Fibroblast of upper back skin (primary cell): ENCODE measurements at regions not wholly inside any gene's neighbourhood (a gene's known extent, or its start where the extent isn't known, plus 50 kb on each side); places are given as distances from the start of the nearest gene placed in this dataset.
"Not testable (repeated sequence)": the region's sequence is repeated elsewhere in the genome, so short reads cannot be mapped to it uniquely, and the experiment has no call there.

Source experiments
- DNase-seq: peaks from one replicate; pipeline ENCODE4 v3.0.0-alpha.2; 2013

DNA sequence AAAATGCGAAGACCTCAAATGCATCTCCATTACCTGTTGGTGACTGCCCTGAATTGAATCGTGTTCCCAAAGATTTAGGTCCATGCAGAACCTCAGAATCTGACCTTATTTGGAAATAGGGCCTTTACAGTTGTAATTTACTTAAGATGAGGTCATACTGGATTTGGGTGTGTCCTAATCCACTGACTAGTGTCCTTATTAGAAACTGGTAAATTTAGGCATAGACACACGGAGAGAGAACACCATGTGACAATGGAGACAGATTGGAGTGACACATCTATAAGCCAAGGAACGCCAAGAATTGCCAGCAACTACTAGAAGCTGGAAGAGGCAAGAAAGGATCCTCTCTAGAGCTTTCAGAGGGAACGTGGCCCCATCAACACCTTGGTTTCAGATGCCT is 203.1 kb downstream of the SMAD2 start:
- DNase-seq, result no peak

GRCh38 chr18:47726550-47726949 is 203.9 kb downstream of the SMAD2 start:
- no peak for DNase-seq

DNA sequence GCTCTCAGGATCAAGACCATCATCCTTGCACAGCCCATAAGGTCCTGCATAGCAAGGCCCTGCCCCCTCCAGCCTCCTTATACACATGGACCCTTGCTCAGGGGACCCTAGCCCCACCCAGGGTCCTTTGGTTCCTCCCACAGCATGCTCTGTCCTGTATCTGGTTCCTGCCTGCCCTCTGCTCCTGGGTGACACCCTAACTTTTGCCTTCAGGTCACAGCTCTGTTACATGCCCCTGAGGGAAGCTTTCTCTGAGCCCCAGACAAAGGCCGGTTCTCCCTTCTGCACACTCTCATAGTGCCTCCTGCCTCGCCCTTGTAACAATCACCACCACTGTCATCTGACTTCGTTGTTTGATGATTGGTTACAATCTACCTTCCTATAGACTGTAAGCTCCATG is 204.8 kb downstream of the SMAD2 start:
- DNase-seq, result no peak

- no peak for DNase-seq
Observed at GRCh38 chr18:47724186-47724975, 206.1 kb downstream of the SMAD2 start.

DNA sequence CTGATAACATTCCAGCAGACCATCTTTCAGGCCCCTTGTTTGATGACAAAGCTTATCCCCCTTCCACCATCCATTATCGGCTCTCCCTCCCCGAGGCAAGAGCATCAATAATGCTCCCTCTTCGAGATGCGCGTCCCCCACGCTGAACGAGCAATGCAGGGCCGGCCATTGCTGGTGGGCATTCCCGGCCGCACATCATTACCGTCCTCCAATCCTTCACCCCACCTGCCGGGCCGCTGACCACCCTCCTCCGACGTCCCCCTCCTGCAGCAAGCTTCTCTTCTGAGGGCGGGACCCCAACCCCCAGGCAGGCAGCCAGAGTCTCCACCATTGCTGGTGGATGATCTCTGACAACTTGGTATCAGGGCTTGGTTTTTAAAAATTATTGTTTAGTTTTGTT is 208.6 kb downstream of the SMAD2 start:
- DNase-seq, result no peak

GRCh38 chr18:47720741-47721140 is 209.7 kb downstream of the SMAD2 start:
- no peak for DNase-seq

- no peak for DNase-seq
Observed at GRCh38 chr18:47719096-47719780, 211.2 kb downstream of the SMAD2 start.

DNA sequence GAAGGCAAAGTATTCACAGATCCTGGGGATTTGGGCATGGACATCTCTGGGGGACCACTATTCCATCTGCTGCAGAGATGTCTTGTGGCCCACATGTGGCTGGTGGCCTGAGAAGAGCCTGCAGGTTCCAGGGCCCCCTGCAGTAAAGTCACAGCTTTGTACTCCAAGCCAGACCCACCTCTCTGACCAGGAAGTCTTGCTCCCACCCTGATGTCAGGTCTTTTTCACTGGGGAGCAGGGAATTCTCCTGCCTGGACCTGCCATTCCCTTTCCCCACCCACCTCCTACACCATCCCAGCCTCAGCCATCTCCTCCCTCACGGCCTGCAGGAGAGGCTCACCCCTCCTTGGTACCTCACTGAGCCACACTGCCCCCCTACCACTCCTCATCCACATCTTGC is 211.8 kb downstream of the SMAD2 start:
- DNase-seq, result no peak

GRCh38 chr18:47717257-47717656 is 213.2 kb downstream of the SMAD2 start:
- no peak for DNase-seq

- no peak for DNase-seq
Observed at GRCh38 chr18:47716632-47717185, 213.8 kb downstream of the SMAD2 start.

- no peak for DNase-seq
Observed at GRCh38 chr18:47710451-47710850, 220.0 kb downstream of the SMAD2 start.

DNA sequence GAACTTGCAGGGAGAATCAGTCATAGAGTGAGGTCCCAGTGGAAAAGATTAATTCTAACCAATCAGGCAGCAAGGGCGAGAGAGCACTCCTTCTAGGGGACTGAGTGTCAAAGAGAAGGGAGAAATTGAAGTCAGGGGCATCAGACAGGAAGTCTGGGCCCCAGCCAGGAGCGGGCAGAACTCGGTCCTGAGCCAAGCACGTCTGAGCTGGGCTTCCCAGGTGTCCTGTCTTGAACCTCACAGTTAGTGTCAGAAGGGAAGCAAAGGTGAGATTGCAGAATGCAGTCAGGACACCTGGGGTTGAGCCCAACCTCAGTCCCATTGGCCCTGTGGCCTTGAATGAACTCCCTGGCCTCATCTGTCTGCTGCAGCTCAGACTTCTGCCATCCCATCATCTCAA is 220.9 kb downstream of the SMAD2 start:
- no peak for DNase-seq

- no peak for DNase-seq
Observed at GRCh38 chr18:47708206-47708605, 222.3 kb downstream of the SMAD2 start.

DNA sequence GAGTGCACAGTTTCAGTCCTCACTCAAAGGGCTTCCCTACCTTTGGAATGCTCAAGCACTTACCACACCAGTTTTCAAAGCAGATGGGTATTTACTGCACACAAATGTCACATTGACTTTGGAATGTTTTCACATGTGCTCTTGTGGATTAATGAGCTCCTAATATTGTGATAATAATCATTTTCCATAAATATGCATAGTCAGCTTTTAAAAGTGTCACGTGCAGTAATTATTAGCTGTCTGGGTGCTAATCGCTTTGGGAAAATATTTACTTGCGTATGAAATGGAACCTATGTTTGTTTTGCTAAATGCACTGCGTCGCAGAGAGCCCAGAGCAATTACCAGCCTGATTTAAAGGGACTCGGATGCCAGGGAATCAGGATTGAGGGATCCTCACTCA is 229.3 kb downstream of the SMAD2 start:
- DNase-seq, result no peak

DNA sequence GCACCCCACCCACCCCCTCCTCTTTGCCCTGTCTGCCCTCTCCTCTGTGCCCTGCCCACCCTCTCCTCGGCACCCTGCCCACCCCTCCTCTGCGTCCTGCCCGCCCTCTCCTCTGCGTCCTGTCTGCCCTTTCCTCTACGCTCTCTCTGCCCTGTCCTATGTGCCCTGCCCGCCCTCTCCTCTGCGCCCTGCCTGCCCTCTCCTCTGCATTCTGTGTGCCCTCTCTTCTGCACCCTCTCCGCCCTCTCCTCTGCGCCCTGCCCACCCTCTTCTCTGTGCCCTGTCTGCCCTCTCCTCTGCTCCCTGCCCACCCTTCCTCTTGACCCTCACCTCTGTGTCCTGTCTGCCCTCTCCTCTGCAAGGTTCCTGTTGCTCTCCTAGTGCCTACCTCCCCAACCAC is 233.6 kb downstream of the SMAD2 start:
- no peak for DNase-seq

DNA sequence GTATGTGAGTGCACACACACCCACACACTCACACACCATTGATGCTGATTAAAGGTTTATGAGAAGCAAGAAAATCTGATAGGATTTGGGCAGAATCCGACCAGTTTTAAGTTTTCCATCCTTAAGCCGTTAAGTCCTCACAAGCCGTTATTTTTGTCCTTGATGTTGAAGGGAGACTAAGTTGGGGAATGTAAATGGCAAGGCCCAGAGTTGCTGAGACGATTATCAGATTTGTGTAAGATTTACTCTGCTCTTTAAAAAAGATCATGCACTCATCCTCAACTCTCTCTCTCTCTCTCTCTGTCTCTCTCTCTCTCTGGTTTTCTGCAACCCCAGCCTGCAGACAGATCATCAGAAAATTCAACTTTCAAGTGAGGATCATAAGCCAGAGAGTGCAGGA is 238.8 kb downstream of the SMAD2 start:
- no peak for DNase-seq

GRCh38 chr18:47690778-47691177 is 239.7 kb downstream of the SMAD2 start:
- not testable (repeated sequence) for DNase-seq

- no peak for DNase-seq
Observed at GRCh38 chr18:47689371-47689770, 241.1 kb downstream of the SMAD2 start.

DNA sequence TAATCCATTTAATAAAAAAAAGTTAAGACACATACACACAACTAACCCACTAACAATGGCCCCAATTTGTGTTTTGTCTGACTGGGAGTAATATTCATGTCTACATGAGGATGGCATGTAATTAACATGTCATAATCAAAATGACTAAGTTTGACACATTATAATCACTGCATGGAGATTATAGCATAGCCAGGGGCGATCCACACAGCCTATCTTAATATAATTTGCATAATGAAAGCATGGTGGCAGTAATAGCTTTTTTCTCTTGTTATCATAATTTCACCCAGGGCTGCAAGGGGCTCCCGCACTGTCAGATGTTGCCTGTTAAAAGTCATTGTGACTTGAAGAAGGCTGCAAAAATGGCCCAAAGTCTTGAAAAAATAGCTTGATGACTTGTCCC is 243.7 kb downstream of the SMAD2 start:
- DNase-seq, result no peak

- peak; percentile 2 for DNase-seq
Observed at GRCh38 chr18:47683774-47684173, 246.7 kb downstream of the SMAD2 start.

GRCh38 chr18:47682876-47683275 is 247.6 kb downstream of the SMAD2 start:
- no peak for DNase-seq

- DNase-seq, result no peak
Observed at GRCh38 chr18:47680488-47680887, 250.0 kb downstream of the SMAD2 start.

DNA sequence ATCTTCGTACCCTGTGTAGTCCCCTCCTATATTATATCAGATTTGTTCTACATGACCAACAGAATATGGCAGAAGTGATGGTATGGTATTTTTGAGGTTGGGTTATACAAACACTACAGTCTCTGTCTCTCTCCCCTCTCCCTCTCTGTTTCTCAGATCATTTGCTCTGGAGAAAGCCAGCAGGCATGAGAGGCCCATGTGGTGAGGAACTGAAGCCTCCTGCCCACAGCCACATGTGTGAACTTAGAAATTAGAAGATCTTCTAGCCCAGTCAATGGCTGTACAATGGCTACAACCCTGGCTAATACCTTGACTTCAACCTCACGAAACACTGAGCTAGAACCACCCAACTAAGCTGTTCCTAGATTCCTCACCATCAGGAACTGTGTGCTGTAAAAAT is 250.6 kb downstream of the SMAD2 start:
- no peak for DNase-seq

DNA sequence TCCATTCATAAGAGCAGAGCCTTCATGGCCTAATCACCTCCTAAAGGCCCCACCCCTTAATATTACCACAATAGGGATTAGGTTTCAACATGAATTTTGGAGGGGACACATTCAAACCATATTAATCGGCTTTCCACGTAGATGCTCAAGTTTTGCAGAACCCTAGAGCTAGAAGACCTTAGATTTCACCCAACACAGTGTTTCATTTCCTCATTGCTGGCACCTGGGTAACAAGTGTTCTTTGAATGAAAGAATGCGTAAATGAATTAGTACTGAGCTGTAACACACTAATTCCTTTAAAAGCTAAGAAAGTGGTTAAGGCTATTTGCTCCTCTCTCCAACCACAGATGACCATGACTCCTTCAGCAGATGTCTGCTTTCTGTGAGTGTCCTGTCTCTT is 252.5 kb downstream of the SMAD2 start:
- no peak for DNase-seq
